Cerebellar nuclear complex (tissue), 1 donor: ENCODE measurements at regions not wholly inside any gene's neighbourhood (a gene's known extent, or its start where the extent isn't known, plus 50 kb on each side); places are given as distances from the start of the nearest gene placed in this dataset.

Experiments used
- DNase-seq, 2 experiments: peaks; one replicate each; lab custom pipeline; 2025; lab: John Stamatoyannopoulos, UW

DNA sequence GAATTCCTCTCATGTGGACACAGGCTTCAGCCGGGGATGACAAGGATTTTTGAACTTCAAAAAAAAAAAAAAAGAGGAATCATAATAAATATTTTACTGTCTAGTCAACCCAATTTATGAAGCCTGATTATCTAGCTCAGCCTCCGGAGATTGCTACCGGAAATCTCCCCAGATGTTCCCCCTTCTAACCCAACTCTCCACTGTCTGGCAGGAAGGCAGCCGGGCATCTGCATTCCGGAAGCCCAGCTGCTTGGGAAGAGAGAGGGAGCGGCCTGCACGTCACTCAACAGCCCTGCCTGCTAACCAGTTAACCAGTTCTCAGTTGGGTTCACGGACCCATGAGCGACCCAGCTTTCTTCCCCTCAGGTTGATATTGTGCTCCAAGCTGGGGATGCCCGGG is 87.2 kb upstream of the POU3F3 start:
- DNase-seq = no peak

DNA sequence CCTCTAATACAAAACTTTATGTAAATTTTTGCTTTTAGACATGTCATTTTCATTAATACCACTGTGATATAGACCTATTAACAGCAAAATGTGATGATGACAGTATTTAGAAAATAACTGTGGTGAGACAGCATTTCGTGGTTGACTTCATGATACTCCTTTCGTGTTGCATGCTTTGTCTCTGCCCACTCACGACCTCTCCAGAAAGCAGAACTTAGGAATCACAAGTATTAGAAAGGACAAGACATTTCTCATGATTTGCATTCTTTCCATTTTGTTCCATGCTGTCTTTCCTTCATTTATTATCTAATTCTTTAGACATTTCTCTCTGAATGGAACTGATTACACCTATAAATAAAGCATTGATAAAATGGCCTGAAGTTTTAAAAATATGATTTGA is 85.2 kb upstream of the POU3F3 start:
- DNase-seq = no peak

DNA sequence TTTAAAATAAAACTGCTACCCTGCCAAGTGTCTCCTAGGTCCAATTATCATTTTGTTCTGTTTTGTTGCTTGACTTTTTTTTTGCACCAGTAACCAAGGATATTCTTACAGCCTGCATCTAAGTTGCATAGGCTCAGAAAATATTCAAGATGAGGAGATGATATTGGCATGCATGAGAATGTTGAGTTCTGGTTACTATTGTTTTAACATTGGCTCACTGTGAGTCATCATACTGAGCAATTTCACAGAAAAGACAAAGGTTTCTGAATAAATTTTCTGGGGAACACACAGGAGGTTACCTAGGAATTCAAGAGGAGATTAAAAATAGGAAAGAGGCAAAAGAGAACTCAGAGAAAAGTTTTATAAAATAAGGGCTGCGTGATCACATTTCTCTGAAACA is 84.8 kb upstream of the POU3F3 start:
- DNase-seq = no peak

DNA sequence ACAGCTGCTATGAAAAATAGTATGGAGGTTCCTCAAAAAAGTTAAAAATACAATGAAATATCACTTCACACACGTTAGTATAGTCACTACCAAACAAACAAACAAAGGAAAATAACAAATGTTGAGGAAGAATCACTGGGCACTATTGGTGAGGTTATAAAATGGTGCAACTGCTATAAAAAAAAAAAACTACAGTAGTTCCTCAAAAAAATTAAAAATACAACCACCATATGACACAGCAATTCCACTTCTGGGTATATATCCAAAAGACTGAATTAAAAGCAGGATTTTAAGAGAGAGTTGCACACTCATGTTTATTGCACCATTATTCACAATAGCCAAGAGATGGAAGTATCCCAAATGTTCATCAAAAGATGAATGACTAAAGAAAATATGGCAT is 80.9 kb upstream of the POU3F3 start:
- no peak for DNase-seq

DNA sequence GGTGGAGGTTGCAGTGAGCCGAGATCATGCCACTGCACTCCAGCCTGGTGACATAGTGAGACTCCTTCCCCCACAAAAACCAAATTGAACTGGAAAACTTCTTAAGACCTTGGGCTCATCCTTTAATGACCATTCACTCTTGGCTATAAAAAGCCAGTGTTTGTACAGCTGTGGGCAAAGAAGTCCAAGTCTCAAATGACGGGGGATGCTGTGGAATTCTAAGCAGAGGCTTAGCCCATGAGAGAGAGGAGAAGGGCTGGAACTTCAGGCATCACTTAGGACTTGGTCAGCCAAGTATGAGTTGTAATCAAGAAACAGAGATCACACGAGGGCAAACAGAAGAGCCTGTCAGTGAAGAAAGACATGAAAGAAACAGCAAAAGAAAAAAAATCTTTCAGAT is 79.3 kb upstream of the POU3F3 start:
- DNase-seq = no peak

DNA sequence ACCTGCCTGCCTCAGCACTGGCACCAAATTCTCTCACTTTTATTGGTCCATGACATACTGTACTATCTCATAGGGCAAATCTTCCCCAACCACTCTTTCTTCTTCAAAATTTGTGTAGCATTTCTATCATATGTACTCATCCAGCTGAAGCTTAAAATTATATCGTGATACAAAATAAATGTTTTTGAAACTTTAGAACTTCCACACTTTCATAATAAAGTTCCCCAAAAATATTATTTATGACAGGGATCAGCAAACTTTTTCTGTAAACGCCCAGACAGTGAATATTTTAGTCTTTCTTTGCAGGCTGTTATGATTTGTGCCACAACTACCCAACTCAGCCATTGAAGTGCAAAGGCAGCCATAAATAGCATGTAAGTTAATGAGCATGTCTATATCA is 76.2 kb upstream of the POU3F3 start:
- DNase-seq = no peak

DNA sequence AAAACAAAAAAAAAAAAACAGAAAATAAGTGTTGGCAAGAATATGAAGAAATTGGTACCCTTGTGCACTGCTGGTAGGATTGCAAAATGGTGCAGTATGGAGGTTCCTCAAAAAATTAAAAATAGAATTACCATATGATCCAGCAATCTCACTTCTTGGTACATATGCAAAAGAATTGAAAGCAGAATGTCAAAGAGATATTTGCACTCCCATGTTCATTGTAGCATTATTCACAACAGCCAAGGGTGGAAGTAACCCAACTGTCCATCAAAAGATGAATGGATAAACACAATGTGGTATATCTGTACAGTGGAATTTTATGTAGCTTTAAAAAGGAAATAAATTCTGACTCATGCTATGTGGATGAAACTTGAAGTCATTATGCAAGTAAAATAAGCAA is 72.8 kb upstream of the POU3F3 start:
- DNase-seq = no peak

DNA sequence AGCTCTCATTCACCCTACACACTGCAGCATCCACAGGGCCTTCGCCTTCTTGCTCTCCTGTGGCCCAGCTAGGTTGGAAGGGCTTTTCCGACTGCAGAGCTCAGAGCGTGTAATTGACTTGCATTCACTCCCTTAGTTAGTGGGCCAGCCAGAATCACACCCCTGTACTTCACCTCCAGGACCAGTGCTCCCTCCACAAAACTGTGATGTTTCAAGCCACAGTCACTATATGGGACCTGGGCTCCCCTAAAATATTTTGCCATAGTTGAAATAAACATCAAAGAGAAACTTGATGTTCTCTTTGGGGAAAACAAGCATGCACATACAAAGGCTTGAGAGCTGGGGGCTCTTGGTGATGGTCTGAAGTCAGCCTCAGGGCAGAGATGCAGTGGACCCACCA is 69.7 kb upstream of the POU3F3 start:
- no peak for DNase-seq

DNA sequence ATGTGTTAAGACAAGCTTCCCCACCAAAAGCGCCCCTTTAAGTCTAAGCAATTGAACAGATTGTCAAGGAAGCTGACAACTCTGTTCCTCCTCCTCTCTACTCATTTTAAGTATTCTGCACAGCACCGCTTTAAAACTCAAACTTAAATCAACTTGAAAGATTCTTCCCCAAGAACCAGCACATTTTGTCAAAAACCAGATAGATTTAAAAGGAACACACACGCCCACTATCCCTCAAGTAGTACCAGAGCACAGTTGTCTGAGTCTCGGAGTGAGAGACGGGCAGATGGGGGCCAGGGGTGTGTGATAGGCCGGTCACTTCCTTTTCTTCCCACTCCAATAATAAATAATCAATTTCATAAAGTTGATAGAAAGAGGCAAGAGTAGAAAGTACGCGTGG is 67.7 kb upstream of the POU3F3 start:
- no peak for DNase-seq

DNA sequence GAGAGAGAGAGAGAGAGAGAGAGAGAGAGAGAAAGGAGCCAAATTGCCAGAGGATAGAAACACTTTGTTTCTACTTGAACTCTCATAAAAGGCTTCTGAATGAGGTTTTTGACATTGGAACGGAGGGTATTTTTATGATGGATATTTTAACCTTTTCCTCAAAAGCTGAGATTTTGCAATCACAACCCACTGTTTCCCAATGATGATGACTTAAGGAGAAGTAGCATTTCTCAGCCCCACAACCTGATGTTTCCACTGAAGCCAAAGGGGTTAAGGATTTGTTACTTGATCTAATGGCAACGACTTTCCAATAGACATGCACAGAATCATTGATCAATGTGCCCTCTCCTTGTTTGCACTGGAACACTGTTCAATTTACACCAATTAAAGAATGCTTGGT is 67.1 kb upstream of the POU3F3 start:
- DNase-seq = no peak

DNA sequence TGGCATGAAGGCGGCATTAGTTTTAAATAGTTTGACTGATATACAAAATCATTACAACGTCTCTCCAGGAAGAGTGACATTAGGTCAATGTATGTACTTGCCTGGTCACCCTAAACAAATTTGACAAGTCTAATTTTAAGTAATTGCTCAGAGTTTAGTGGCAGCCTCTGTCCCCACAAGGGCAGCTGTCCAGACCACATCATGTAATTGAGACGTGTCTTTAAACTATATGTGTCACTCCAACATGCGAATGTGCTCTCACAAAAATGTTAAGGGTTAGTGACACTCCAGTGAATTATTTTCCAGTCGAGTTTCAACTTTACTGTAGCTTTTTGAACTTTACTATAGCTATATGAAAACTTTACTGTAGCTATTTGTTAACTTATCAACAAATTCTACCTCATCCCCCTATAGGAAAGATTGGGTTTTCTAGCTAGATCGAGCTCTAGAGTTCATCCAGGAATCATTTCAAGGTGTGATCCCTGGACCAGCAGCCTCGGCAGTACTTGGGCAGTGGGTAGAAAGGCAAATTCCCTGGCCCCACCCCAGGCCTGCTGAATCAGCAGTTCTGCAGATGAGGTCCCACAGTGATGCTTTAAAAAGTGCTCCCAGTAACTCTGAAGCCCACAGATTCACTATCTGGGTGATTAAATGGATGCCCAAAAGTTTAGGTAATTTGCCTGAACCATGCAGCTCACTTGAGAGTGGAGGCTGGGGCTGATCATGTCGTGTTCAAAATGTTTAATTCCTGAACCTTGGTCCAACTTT is 66.4 kb upstream of the POU3F3 start:
- DNase-seq = no peak

DNA sequence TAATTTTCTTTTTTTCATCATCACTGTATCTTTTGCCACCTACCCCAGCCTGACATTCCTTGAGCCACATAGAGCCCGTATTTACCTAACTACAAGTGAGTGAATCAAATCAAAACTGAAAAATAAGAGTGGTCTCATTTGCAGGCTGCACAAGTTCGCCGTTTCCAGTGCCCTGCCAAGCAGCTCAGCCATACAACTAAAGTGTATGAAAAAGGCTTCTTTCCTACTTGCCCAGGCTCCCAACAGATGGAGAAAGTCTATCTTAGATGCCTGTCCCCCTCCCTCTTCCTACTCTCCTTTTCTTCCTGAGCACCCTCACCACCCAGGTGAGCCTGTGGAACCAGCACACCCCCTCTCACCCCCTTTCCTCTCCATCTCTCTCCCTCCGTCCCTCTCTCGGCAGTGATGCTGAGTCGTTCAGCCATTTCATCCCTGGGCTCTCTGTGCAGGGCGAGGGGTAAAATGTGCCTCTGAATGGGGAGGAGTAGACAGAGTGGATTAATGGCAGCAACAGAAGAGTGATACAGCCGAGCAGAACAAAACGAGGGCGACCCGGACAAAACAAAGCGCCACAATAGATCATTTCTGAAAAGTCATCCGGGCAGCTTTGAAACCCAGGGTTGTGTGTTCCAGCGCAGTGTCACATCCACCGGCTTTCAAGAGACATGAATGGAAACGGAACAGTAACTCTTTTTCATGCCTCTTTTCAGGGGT is 65.0 kb upstream of the POU3F3 start:
- no peak for DNase-seq

DNA sequence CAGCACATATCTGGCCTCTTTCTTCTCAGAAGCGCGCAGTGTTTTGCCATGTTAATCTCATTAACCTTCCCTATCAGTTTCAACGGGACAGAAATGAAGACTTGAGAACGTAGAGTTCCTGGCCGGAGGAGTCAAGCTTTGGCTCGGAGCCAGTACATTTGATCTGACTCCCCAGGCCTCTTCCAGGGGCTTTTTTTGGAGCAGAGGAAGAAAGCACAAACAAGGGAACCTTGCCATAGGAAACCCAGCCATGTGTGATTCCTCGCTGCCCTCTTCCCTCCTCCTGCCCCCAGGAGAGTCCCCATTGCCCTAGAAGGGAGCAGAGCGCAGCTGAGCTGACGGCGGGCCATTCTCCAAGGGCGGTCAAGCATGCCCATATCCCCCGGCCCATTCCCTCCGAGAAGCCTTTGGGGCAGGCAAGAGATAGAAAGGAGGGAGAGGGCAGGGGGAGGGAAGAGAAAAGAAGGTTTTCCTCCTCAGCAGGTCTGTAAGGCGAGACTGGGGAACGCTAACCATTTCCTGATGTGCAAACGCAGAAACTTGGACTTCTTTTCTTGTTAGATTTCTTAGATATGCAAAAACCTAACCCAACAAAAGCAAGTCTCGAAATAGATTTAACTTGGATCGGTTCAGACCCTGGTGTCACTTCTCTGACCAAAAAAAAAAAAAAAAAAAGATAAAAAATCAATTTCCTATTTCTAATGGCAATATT is 63.7 kb upstream of the POU3F3 start:
- no peak for DNase-seq

DNA sequence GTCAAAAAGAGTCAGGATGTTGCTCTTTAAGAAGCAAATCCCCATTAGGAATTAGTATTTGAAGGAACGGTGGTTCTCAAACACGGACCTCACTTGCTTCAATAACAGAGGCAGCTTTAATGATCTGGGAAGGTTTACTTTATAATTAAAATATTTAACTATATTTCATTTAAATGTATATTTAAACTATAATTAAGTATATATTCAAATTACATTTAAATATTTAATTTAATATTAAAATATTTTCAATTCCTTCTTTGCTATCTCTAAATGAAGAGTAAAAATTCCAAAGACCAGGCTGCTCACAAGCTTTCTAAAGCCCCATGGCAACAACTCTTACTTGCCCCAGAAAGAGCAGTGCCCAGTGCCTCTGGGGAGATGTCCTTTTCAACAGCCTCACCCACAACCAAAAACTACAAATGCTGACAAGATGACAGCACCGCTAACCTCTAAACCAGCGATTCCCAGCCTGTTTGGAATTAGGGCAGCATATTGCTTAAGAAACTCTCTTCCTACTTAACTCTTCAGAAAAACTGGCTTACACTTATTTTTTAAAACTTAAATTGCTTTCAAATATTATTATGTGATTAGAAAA is 62.9 kb upstream of the POU3F3 start:
- DNase-seq = no peak

DNA sequence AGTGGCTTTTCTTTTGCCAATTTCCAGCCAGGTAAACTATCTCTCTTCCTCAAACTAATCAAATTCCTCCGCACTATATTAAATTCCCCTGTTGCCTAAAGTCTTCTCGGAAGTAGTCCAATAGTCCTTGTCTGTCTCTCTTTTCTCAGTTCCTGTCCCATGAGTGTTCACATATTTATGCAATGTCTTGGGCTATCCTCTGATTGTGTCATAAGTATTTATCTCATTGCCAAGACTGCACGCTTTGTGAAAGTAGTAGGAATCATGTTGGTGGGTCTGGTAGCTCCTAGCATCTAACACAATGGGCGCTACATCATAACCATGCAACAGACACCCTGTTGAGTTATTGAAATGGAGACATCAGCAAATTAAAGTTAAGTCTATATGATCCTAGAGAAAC is 59.9 kb upstream of the POU3F3 start:
- DNase-seq = no peak

DNA sequence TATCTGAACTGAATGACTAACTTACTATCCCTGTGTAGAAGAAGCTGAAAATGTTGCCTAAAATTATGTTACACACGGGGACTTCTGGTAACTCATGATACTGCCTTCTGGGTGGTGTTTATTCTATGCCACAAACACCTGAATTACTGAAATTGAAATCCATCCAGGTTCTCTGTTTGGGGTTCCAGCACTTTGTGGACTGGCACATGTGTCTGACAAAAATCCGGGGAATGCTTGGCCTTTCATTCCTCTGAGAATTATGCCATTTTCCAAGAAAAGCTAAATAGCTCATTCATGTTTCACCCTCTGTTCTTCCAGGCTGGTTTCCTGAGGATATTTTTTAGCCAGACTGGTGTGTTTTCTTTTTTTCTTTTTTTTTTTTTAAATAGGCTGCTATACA is 59.5 kb upstream of the POU3F3 start:
- DNase-seq = no peak
